GM12892 (cell line): ENCODE measurements at regions not wholly inside any gene's neighbourhood (a gene's known extent, or its start where the extent isn't known, plus 50 kb on each side); places are given as distances from the start of the nearest gene placed in this dataset.

ENCODE experiments used
- POLR2A ChIP-seq: IDR thresholded peaks from 2 replicates; pipeline ENCODE4 v1.6.1; 2011; ENCODE audit warnings: low read depth, low read length, control low read depth
- POLR2AphosphoS5 ChIP-seq: IDR thresholded peaks from 2 replicates; pipeline ENCODE4 v1.6.1; 2011; ENCODE audit warnings: low read depth, low read length, control low read depth
- TAF1 ChIP-seq: IDR thresholded peaks from 2 replicates; pipeline ENCODE4 v1.6.1; 2011; ENCODE audit warnings: low read depth, mild to moderate bottlenecking, control low read depth, low read length, borderline replicate concordance

GRCh38 chrX:15163131-15163530, 106.8 kb downstream of the ASB9 start:
- no peak for TF ChIP-seq TAF1
- no peak for TF ChIP-seq POLR2A
- no peak for TF ChIP-seq POLR2AphosphoS5
